NAMALWA (cell line): ENCODE measurements at regions not wholly inside any gene's neighbourhood (a gene's known extent, or its start where the extent isn't known, plus 50 kb on each side); places are given as distances from the start of the nearest gene placed in this dataset.

ENCODE experiments used
- DNase-seq: peaks from one replicate; pipeline ENCODE4 v3.0.0-alpha.2; 2015; ENCODE audit warnings: low spot score

DNA sequence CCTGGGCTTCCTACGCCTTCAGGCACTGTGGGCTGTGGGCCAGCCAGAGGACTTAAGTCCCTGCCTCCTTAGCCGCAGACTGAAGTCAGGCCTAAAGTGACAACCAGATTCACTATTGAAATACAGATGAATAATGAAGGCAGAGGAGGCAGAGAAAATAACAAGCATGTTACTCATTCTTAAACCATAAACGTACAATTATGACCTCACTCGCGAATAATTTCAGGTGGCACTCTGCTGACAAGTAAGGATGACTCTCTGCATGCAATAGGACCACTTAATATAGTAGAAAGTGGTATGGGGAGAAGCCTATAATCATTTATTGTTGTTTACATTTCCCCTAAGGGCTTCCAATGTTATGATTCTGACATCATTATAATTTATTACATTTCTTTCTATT lies 409.2 kb upstream of the FGF13 start:
- no peak for DNase-seq

DNA sequence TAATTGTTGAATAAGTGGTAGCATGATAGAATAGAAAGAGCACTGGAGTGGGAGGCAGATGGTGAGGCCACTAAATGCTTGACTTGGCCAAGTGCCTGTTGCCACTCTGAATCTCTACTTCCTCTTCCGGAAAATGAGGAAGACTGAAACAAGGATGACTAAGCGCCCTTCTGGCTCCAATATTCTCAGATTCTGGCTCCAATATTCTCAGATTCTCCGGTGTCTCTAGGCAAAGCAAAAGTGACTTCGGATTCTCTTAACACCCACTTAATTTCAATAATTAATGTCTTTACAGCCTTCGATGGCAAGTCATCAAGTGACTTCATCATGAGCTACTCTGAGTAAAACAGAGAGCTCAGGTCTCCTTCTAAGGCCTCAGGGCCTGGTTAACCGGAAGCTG lies 402.2 kb upstream of the FGF13 start:
- no peak for DNase-seq

DNA sequence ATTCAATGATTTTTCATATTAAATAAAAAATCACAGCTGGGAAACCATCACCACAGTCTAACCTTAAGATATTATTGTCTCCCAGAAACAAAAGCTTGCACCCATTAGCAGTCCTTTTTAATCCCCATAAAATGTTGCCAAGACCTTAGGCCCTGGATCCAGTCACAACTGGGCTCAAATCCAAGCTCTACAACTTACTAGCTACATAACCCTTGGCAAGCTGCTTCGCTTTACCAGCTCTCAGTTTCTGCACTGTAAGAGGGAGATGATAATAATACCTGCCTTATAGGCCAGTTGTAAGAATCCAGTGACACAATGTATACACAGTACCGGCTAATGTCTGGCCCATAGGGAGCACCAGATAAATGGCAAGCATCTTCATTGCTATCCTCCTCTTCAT lies 400.9 kb upstream of the FGF13 start:
- no peak for DNase-seq

DNA sequence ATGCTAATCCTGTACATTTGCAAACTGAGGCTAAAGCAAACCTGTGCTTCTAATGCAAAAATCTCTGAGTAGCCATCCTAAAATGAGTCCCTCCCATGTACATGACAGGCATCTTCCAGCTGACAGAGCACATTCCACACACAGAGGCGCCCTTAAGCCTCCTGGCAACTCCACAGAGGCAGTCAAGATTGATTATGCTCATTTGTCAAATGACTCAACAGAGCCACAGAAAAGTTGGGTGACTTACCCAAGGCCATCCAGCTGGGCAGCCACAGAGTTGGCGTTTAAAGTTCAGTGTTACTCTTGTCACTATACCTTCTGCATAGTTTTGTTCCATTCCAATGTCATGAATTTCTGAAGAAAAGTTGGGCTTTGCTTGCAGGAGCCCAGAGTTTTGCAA lies 394.6 kb upstream of the FGF13 start:
- DNase-seq: no peak

DNA sequence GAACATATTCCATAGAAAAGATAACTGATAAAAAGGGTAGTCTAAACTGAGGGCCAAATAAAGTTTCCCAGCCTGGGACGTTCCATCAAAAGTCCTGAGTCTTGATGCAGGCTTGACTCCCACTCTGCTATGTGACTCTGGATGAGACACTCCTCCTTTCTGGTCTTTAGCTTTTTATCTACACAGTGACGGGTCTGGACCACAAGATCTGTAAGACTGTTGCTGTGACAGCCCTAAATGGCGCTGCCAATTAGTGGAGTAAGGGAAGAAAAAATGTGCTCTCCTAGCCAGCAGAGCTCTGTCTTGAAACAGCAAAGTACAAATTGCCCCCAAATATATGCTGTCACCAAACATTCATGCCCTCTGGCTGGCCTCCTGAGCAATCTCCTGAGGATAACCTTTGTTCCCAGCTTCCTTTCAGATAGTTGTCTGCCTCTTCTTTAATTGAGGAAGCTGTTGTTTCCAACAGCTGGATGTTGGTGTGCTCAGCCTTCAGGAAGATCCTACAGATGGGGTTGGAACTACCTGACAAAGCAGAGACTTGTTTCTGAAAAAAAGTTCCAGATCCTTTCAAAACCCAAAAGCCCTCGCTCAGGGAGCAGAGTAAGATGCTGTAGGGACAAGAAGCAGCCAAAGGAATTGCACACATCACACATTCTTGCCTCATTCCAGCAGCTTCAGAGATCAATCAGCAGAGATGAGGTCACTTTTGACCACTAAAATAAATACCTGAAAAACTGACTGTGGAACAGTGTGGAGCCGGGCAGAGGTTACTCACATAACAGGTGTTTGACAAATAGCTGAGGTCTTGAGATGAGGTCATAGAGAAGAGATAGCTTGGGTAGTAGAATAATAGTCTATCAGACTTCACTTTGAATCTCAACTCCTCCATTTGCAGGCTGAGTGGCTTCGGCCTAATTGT lies 383.4 kb upstream of the FGF13 start:
- DNase-seq: no peak

DNA sequence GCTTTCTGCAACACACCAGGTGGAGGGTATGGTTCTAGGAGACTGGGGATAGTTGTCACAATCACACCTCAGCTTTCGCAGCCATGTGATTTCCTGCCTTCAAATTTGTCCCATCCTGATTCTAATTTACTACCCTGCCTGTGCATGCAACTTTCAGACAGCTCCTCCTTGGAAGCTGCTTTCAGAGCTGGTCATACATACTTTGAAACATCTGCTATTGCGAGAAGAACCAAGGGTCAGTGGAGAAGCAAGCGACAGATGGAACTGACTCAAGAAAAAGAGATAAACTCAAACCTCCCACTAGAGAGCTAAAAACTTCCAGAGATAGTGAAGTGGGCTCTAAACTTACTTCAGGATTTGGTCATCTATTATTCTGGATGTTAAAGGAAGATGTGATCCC lies 381.7 kb upstream of the FGF13 start:
- no peak for DNase-seq

DNA sequence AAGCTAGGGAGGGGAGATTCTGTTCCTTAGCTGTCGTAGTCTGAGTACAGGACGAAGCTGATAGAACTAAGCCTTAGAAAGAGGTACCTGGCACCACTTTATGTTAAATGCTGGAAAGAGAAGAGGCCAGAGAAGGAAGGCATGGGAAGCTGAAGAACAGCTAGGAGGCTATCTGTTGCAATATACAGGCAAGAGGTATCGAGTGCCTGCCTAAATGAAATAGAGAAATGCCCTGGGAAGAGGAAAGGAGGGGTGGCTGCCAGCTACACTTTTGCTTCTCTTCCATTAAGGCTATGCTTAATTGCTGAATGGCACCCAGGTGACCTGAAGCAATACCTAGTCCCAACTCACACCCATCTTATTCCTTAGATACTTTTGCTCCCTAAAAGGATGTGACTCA lies 380.4 kb upstream of the FGF13 start:
- DNase-seq: no peak

DNA sequence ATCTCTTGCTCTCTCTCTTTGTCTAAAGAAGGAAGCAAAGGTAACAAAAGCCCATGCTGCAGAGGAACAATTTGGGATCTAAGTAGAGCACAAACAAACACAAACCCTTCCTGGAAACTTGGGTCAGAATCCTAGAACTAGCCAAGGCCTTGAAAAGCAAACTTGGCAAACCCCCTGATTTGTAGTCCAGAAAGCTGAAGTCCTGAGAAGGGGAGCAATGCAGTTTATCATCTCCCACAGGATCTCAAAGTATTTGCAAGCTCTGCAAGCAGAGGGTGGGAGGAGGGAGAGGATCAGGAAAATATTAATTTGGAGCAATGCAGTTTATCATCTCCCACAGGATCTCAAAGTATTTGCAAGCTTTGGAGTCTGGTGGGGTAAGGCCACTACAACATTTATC lies 379.5 kb upstream of the FGF13 start:
- no peak for DNase-seq

DNA sequence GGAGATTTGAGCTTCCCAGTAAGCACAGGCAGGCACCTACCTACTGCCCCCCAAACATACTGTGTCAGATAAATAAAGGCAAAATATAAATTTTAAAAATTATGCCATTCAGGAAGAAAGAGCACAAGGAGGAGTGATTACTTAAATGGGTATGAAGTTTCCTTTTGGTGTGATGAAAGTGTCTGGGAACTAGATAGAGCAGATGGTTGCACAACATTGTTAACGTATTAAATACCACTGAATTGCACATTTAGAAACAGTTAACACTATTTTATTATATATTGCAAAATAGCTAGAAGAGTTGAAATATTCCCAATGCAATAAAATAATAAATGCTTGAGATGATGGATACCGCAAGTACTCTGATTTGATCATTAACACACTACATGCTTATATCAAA lies 374.7 kb upstream of the FGF13 start:
- DNase-seq: no peak

DNA sequence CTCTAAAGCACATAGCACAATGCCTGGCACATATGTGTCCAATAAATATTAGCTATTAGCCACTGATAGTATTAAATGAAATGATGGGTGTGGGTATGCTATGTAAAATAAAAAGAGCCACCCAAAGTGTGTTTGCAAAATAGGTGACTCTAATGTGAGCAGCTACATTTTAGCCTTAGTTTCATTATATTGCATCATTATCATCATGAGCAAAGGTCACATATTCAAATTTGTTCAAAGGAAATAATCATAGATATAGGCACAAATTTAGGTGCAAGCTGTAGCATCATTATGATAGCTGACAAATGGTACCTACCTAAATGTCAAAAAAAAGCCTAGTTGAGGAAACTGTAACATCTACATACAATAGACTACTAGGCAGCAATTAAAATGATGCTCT lies 373.9 kb upstream of the FGF13 start:
- no peak for DNase-seq

DNA sequence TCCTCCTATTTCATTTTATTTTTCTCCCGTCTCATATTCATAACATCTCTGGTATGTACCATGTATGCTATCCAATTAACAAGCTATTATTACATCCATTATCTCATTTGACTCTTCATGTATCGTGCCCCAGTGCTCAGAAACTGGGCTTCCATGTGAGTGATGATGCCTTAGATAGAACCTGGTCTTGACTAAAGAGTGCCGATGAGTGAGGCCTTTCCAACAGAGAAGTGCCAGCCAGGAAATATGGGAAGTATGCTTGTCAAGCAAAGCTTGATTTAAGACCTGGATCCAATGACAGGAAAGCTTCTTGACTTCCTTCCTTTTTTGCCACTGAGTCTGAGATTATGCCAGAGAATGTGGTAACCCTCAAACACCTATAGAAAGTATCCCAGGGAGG lies 371.7 kb upstream of the FGF13 start:
- DNase-seq: no peak

DNA sequence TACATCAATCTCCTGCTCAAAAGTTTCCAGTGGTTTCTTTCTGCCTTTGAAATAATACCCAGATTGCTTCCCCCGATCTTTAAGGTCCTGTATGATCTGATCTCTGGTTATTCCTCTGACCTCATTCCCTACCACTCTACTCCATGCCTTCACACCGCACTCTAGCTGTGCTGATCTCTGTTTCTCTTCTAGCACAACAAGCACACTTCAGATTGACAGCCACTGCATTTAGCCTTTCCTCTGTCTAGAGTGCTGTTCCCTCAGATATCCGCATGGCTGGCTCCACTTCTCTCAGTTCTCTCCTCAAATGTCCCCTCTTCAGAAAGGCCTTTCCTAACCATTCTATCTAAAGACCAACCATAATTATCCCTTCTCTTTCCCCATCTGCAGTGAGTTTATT lies 370.4 kb upstream of the FGF13 start:
- DNase-seq: no peak

DNA sequence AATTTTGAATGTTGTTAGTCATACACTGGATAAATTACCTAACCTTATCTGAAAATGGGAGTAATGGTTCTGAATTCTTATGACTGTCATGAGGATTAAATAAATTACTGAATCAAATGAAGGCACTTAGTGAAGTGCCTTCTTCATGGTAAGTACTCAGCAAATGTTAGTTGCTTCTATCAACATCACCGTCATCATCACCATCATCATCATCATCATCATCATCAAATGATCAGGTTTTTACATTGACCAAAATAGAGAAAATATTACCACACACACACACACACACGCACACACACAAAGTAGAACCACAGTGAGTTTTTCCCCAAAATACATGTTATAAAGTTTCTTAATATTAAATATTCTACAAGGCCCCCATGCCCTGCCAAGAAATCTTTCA lies 368.3 kb upstream of the FGF13 start:
- DNase-seq: no peak

DNA sequence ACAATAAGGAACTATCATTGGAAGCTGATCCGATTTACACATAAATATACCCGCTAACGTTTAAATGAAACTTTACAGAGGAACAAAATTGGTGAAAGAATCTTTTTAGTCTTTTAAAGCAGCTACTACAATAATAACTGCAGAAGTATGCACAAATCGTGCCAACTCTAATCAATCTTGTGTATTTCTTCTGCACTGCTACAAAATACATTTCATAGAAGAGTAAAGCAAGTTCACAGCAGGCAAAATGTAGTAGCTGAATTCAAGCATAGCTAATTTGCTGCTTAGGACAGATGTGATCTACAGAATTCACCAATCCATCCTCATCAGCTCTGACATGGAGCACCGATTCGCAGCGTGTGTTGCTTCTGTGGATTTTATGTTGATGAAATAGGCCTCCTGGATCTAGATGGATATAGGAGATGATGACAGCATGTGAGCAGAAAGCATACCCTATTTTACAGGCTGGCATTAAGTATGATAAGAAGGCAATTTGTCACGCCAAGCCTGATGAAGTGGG lies 367.3 kb upstream of the FGF13 start:
- DNase-seq: no peak

DNA sequence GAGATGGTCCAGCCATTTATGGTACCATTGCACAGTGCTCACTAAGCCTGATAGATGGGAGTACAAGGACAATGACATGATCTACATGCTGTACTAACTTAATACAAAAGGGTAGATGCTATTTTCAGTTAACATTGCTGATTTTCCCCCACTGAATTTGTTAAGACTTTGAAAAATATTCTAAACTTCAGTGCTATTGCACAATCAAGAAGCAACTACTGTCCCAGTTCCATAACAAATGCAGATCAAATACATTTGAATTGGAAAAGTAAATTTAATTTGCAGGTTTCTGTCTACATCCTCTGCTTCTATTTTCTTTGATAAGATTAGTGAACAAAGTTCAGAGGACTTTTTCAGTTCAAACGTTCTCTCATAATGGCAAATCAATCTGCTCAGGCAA lies 366.8 kb upstream of the FGF13 start:
- DNase-seq: no peak

DNA sequence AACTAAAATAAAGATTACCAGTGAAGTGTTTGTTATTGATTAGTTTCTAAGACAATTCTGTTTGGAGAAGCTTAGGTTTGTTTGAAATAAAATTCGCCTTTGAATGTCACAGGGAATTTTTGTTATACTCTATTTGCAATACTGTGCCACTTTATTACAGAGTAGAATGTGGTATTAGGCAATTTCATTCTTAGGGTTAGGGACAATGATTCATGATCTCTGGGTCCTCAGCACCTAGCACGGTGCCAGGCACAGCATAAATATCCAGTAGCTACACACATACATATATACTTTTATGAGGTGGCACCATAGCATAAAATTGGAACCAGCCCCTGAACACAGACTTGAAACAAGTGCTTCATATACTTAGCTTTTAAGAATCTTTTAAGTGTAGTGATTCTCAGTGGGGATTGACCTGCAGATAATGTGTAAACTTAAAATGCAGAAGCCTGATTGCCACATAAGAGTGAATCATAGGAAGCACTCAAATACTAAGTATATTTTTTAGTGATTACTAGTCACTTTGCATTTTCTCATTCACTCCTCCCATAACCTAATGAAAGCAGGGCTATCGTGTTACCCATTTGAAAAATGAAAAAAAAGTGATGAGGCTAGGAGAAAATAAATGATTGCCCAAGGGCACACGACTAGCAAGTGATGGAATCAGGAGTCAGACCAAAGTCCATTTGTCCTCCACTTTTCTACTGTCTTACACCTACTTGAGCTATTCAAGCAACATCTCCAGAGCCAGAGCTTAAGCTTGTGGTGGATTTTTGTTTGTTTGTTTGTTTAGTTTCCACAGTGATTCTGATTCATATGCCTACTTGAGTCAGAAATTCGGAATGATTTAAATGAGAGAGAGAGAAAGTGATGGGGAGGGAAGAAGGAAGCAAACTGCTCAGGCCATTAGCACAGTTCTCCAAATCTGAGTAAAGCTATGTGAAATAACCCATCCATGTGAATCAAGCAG lies 366.0 kb upstream of the FGF13 start:
- no peak for DNase-seq

DNA sequence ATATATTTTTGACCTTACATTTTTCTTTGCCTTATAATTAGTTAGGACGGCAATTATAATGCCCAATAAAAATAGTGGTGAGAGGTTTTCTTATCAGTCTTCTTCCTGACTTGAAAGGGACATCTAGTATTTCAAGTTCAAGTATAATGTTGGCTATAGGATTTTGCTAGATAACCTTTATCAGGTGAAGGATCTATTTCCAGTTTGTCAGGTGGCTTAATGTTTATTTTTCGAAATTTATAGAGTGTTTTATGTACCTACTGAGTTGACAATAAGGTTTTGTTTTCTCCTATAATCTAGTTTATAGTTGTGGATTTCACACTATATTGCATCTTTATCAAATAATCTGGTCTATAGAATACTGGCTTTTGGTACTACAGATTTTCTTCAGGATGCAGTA lies 351.8 kb upstream of the FGF13 start:
- DNase-seq: no peak

DNA sequence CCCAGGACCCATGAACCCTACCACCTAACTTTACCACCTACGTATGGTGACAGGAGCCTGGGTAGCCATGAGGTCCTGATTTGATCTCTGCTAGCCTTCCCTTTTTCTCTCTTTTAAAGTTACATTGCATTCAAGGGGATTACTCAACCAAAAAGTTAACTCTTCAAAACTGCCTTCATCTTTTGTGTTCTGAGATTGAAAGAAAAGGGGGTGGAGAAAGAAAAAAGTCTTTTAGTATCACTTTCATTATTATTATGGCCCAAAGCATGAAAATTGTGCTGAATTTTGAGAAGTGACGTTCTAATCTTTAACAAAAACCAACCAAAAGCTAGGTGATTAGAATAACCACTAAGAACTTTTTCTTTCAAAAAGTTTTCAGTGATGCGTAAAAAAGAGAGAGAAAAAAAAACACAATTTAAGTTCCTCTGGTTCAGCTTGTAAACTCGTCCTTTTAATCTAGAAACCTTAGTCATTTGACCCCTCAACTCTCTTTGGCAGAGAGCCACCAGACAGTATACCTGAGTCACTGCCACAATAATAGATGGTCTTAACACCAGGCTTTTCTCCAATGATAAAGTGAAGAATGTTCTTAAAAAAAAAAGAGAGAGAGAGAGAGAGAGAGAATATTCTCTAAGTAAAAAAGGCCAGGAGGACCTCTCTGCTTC lies 347.4 kb upstream of the FGF13 start:
- DNase-seq: no peak

DNA sequence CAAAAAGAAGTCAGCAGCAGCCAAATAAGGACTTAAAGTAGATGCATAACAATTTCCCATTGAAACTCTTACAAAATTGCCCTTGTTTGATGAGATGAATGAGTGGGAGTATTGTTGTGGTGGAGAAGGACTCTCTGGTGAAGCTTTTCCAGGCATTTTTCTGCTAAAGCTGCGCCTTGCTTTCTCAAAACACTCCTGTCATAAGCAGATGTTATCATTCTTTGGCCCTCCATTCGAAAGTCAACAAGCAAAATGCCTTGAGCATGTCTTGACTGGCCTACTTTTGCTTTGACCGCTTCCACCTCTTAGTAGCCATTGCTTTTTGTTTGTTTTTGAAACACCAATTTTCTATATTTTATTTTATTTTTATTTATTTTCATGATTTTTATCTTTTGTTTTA lies 340.9 kb upstream of the FGF13 start:
- DNase-seq: no peak

DNA sequence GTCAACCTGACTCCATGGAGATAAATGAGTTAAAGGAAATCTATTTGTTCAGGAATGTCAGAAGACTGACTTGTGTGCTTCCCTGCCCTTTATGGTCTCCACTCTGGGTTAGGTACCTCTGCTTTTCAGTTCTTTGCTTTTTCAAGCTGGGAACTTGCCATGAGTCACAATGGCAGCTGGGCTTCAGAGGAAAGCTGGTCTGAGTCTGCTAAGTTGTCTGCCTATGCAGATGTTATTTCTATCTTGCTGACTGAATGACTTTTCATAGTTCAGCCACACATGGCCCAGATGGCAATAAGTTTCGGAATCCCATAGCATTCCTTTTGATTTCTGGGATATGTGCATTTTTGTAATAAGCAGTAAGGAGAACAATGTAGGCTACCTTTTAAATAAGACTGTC lies 337.9 kb upstream of the FGF13 start:
- DNase-seq: no peak

DNA sequence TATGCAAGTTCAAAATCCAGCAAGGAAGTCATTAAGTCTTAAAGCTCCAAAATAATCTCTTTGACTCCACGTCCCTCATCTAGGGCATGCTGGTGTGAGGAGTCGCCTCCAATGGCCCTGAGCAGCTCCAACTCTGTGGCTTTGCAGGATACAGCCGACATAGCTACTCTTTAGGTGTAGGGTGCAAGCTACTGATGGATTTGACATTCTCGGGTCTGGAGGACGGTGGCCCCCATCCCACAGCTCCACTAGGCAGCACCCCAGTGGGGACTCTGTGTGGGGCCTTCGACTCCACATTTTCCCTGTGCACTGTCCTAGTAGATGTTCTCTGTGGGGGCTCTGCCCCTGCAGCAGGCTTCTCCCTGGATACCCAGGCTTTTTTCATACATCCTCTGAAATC lies 333.2 kb upstream of the FGF13 start:
- DNase-seq: no peak

DNA sequence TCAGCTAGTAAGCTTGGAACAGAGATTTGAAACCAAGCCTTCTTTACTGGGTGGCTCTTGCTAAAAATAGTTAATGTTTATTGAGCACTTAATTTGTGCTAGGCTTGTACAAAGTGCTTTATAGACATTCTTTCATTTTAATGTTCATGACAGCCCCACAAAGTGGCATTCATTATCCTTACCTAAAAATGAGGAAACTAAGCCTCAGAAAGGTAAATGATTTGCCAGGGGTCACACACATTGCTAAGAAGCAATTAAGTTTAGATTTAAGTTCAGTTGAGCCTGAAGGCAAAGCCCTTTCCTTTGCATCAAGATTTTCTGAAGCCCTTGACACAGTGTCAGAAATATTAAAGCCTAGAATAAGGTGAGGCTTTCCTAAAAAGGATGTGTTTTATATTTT lies 327.5 kb upstream of the FGF13 start:
- DNase-seq: no peak
